ENCODE measurements at regions not wholly inside any gene's neighbourhood (a gene's known extent, or its start where the extent isn't known, plus 50 kb on each side); places are given as distances from the start of the nearest gene placed in this dataset.

DNA sequence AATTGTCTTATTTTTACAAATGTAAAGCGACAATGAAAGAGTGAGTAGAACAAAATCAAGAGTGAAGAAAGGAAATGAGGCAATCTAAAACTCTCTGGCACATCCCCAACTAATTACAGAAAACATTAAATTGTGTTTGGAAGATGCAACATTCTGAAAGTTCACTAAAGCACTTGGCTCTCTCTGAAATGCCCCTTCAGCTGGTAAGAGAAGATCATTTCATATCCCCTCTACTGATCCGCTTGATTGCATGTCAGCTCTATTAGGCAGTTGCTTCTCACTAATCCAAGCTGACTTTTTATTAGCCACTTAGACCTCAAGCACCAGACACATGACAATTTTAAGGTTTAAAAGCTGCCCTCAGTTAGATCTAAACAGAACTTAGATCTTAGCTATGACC lies 262.8 kb upstream of the PRMT6 start:
- ATAC-seq = no peak

DNA sequence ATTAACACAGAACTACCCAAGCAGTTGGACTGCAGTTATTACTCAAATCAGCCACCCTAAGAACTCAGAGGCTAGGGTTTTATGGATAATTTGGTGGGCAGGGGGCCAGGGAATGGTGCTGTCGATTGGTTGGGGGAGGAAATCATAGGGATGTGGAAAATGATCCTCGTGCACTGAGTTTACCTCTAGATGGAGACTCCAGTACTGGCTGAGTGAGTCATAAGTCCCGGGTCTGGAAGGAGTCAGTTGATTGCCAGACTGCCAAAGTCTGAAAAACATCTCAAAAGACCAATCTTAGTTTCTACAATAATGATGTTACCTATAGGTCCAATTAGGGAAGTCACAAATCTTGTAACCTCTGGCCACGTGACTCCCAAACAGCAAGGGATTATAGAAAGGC lies 257.5 kb upstream of the PRMT6 start:
- no peak for ATAC-seq

GRCh38 chr1:106802181-106802580 lies 254.3 kb upstream of the PRMT6 start:
- ATAC-seq = no peak

DNA sequence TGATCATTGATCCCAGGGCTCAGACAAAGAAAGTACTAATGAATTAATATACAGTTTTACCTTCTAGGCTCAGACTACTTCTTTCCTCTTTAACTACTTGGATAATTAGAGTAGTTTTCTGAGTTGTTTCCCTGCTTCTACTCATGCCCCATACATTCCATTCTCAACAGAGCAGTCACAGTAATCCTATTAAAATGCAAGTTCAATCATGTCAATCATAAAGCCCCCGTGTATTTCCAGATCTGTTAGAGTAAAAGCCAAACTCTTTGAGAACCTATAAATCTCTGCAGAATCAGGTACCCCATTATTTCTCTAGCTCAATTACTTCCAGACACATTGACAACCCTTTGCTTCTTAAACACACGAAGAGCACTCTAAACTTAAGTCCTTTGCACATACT lies 242.1 kb upstream of the PRMT6 start:
- ATAC-seq = no peak

DNA sequence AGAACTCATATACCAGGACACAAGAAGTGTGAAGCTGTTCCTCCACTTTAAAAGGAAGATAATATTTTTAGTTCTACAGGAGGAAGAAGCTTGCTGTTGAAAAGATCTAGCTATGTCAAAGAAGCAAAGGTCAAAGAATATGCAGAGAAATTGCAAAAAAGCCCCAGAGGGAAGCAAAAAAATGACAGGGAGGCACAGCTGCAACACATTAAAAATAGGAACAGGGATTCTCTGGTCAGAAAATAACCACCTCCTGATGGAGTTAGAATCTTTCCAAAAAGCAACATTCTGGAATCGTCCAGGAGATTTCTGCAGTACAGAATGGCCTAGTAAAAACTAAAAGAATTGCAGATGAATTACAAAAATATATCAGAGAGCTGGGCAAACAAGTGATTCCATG lies 238.9 kb upstream of the PRMT6 start:
- no peak for ATAC-seq

GRCh38 chr1:106831511-106831910 lies 225.0 kb upstream of the PRMT6 start:
- ATAC-seq = no peak

GRCh38 chr1:106836708-106837107 lies 219.8 kb upstream of the PRMT6 start:
- no peak for ATAC-seq

DNA sequence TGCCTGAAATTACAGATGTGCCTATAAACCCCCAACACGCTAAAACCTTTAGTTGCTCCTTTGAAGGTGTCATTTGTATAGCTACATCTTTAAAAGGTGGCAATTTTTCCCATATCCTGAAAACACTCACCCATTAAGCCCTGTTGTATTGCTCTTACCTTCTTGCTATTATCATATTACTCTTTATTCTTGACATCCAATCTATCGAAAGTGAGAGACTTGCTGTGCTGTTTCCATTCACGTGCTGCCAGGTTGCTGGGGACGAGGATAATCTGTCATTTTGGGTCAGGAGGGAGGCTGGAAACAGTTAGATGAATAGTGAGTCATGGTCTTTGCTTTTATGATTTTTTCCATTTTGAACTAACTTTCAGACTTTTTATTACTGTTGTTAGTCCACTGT lies 213.0 kb upstream of the PRMT6 start:
- ATAC-seq = no peak

DNA sequence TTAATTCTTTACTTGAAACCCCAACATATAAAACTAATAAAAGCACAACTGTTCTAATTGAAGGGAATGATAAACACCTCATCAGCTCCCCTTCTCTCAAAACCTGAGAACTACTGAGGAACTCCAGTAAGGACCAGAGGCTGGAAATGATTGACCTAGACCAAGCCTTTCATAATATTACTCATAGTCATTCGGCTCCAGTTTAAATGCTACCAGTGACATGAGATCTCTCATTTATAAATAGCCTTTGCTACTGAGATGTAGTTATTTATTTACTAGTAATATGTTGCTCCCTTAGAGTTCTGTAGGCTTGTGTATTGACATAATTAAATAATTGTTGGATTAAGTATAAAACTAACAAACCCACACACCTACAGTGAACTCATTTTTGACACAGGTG lies 209.8 kb upstream of the PRMT6 start:
- no peak for ATAC-seq

DNA sequence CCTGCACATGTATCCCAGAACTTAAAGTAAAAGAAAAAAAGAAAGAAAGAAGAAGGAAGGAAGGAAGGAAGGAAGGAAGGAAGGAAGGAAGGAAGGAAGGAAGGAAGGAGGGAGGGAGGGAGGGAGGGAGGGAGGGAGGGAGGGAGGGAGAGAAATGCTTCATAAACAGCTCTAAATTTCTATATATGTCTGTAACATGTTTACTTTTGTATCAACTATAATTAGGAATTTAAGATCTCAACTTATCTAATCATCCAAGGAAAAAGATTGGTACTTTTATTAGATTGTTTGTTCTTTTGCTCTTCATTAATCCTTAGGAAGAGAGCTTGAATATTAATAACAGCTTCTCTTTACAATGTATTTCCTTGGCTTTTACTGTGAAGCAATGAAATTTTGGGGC lies 195.4 kb upstream of the PRMT6 start:
- no peak for ATAC-seq

- ATAC-seq = no peak
These were observed 187.6 kb upstream of the PRMT6 start for GRCh38 chr1:106868828-106869227.

- ATAC-seq = no peak
These were observed 180.9 kb upstream of the PRMT6 start for GRCh38 chr1:106875622-106876021.

DNA sequence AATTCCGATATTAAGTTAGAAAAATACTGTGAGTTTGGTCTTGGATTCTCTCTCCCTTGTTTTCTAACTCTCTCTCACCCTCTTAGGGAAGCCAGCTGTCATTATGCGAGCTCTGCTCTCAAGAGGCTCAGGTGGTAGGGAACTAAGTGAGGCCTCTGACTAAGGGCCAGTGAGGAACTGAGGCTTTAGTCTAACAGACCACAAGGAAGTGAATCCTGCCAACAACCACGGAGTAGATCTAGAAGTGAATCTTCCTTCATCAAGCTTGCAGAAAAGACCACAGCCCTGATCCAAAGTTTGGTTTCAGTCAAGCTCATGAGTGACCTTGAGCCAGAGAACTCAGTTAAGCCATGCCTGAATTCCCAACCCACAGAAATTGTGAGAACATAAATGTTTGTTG lies 180.1 kb upstream of the PRMT6 start:
- ATAC-seq = no peak

- ATAC-seq = no peak
These were observed 176.9 kb upstream of the PRMT6 start for GRCh38 chr1:106879538-106879937.

DNA sequence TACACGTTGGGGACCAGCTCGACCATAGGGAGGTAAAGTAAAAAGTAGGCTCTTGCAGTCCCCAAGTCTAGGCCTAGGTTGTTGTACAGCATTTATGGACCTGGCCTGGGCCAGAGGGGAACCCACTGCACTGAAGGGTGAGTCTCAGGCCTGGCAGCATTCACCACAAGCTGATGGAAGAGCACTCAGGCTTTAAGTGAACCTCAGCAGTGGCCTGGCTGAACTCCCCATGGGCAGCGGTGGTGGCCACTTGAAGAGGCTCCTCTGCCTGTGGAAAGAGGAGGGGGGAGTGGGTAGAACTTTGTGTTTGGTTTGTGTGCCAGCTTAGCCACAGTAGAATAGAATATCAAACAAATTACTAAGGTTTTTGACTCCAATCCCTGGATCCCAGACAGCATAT lies 176.2 kb upstream of the PRMT6 start:
- ATAC-seq = no peak

- no peak for ATAC-seq
These were observed 173.3 kb upstream of the PRMT6 start for GRCh38 chr1:106883208-106883607.

DNA sequence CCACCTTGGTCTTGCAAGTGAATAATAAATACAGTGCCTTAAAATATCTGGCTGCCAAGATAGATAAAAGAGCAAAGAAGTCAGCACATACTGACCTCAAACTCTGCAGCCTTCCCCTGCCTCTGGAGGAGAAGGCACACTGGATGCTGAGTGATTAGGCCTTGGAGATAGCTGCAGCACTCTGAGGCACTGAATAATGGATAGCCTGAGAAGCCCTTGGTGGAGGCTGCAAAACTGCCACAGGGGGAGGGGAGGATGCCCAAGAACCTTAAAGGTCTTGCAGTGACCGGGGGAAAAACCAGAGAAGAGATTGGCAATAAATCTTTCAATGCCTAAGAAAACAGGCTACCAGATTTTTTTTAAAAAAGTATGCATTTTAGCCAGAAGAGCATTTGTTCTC lies 167.4 kb upstream of the PRMT6 start:
- ATAC-seq = no peak

GRCh38 chr1:106889583-106889982 lies 166.9 kb upstream of the PRMT6 start:
- ATAC-seq = no peak

GRCh38 chr1:106897976-106898375 lies 158.5 kb upstream of the PRMT6 start:
- no peak for ATAC-seq

- ATAC-seq = no peak
These were observed 156.8 kb upstream of the PRMT6 start for GRCh38 chr1:106899644-106900043.

DNA sequence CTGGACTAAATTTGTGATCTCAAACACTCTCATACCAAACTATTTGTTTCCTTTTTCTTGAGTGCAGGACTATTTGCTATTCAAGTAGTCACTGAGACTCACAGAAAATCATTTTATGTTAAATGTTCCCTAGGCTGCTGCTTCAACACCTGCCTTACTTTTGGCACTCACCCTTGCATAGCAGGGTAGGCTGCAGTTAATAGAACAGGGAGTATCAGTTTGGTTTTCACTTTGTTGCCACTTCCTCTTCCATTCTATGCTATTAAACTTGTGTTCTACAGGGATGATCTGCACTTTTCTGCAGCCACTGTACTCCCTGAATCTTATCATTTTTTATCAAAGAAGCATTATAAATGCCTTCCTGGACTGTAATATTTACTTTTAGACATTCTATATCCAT lies 148.7 kb upstream of the PRMT6 start:
- no peak for ATAC-seq

- ATAC-seq = no peak
These were observed 147.8 kb upstream of the PRMT6 start for GRCh38 chr1:106908689-106909088.

- no peak for ATAC-seq
These were observed 145.7 kb upstream of the PRMT6 start for GRCh38 chr1:106910798-106911197.

DNA sequence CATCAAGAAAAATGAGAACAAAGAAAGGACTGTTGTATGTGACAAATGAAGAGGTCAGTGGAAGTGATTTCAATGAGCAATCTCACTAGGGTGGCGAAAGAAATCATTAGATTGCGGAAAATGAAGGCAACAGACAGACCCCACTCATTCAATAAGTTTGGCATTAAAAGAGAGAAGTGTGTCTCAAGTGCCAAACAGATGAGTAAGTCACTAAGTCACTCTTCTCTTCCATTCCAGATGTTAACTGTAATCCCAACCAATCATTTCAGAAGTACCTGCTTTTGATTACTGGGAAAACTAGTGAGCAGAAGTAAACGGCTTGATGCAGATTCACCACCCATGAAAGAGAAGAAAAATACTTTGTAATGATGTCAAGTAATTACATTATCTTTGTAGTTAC lies 144.3 kb upstream of the PRMT6 start:
- ATAC-seq = no peak

DNA sequence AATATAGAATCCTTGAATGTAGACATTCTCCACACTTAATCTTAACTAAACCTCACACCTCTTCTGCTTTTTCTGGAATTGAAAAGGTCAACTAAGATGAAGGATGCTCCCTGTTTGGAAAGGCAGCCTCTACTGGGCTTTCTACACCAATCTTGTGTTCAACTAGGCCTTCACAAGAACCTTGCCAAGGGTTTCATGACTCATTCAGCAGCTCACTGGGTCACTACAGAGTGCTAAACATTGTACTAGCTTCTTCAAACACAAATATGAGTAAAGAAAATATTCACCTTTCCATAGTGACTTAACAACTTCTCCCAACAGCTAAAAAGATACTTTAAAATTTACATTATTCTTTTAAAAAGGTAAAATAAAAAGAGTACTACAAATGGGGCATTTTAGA lies 135.3 kb upstream of the PRMT6 start:
- no peak for ATAC-seq

- ATAC-seq = no peak
These were observed 132.1 kb upstream of the PRMT6 start for GRCh38 chr1:106924360-106924759.
